CD4-positive, CD25-positive, alpha-beta regulatory T cell (primary cell): ENCODE measurements at regions not wholly inside any gene's neighbourhood (a gene's known extent, or its start where the extent isn't known, plus 50 kb on each side); places are given as distances from the start of the nearest gene placed in this dataset.

Experiments used
- ATAC-seq, 2 donors: fragments of 150-1000 bp; cut with Tn5 transposase; one replicate each; pipeline ENCODE4 v1.10.0; 2021; ENCODE audit warnings: low read depth in 2 of 2, moderate number of reproducible peaks in 2 of 2, moderate library complexity in 1 of 2
- DNase-seq, 3 donors: peaks; one replicate each; pipeline versions ENCODE4 v3.0.0 to v3.0.0-alpha.2; 2012 to 2022; ENCODE audit warnings: mixed read lengths in 1 of 3
- H3K27ac ChIP-seq: one replicate; pipeline ENCODE4 v1.7.0; 2013; ENCODE audit warnings: mild to moderate bottlenecking, low read length; ENCODE audit not compliant: insufficient read depth, poor library complexity, severe bottlenecking
- H3K27me3 ChIP-seq: one replicate; pipeline ENCODE4 v1.7.0; 2013; ENCODE audit warnings: low read length; ENCODE audit not compliant: control insufficient read depth, insufficient read depth
- H3K36me3 ChIP-seq: one replicate; pipeline ENCODE4 v1.7.0; 2013; ENCODE audit warnings: mild to moderate bottlenecking, low read length, moderate library complexity; ENCODE audit not compliant: control insufficient read depth, insufficient read depth
- H3K4me1 ChIP-seq: 2 replicates; pipeline ENCODE4 v1.7.0; 2013; ENCODE audit warnings: mild to moderate bottlenecking, low read length; ENCODE audit not compliant: insufficient read depth, control insufficient read depth, poor library complexity, severe bottlenecking
- H3K4me3 ChIP-seq: one replicate; pipeline ENCODE4 v1.7.0; 2013; ENCODE audit warnings: low read depth, mild to moderate bottlenecking, low read length, moderate library complexity
- H3K9me3 ChIP-seq, 2 experiments: 1 replicate in 1 of 2; 2 replicates in 1 of 2; pipeline ENCODE4 v1.7.0; 2013; ENCODE audit warnings: low read length in 2 of 2, mild to moderate bottlenecking in 1 of 2, moderate library complexity in 1 of 2; ENCODE audit not compliant: control insufficient read depth in 2 of 2
- H3K27ac Mint-ChIP-seq, 3 donors: one replicate each; pipeline ENCODE4 v1.8.0; 2020 to 2022; ENCODE audit warnings: mild to moderate bottlenecking in 3 of 3, mixed read lengths in 3 of 3, moderate library complexity in 2 of 3
- H3K27me3 Mint-ChIP-seq: one replicate; pipeline ENCODE4 v1.8.0; 2022; ENCODE audit warnings: mild to moderate bottlenecking, mixed read lengths
- H3K36me3 Mint-ChIP-seq: one replicate; pipeline ENCODE4 v1.8.0; 2020; ENCODE audit warnings: mixed read lengths
- H3K4me1 Mint-ChIP-seq, 4 donors: one replicate each; pipeline ENCODE4 v1.8.0; 2020 to 2022; ENCODE audit warnings: mixed read lengths in 4 of 4, mild to moderate bottlenecking in 1 of 4
- H3K4me3 Mint-ChIP-seq, 4 donors: one replicate each; pipeline ENCODE4 v1.8.0; 2020 to 2022; ENCODE audit warnings: mild to moderate bottlenecking in 4 of 4, mixed read lengths in 4 of 4, moderate library complexity in 3 of 4
- H3K9me3 Mint-ChIP-seq, 7 donors: one replicate each; pipeline ENCODE4 v1.8.0; 2020 to 2022; ENCODE audit warnings: mixed read lengths in 7 of 7, mild to moderate bottlenecking in 3 of 7, moderate library complexity in 2 of 7

DNA sequence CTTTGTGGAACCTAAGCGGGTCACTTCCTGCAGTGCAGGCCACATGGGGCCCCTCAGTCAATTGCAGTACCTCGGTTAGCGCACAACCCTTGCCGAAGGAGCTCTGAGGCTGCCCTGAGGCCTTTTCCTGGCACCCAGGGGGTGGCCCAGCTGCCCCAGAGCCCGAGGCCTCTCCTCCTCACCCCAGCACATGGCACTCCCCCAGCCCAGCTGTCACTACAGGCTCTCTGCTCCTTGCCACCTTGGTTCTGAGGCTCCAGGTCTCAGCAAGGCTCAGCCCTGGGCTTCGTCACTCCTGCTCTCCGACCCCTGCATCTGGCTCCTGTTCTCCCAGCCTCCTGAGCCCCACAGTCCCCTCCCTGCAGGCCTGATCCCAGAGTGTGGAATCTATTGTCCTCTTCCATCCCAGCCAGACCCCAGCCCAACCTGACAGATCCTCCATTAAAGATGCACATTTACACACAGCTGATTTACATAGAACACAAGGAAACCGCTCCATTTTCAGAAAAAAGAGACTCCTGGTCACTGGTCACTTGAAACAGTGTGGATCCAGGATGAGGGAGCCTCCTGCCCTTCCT is 192.8 kb upstream of the POU3F1 start:
- Histone ChIP-seq H3K4me1 (no peaks in the 10 kb centered on the region), H3K36me3 (no peaks in the 10 kb centered on the region), H3K27ac (no peak overlapping the region), H3K4me3 (no peak overlapping the region), H3K9me3 (no peaks in the 10 kb centered on the region), H3K27me3 (no peaks in the 10 kb centered on the region)
- DNase-seq (no peak), ATAC-seq (no peak)
- Mint-ChIP-seq H3K4me3 (no peak overlapping the region), H3K27ac (no peak overlapping the region), H3K27me3 (no peaks in the 10 kb centered on the region), H3K9me3 (no peaks in the 10 kb centered on the region), H3K4me1 (no peaks in the 10 kb centered on the region), H3K36me3 (no peaks in the 10 kb centered on the region)

DNA sequence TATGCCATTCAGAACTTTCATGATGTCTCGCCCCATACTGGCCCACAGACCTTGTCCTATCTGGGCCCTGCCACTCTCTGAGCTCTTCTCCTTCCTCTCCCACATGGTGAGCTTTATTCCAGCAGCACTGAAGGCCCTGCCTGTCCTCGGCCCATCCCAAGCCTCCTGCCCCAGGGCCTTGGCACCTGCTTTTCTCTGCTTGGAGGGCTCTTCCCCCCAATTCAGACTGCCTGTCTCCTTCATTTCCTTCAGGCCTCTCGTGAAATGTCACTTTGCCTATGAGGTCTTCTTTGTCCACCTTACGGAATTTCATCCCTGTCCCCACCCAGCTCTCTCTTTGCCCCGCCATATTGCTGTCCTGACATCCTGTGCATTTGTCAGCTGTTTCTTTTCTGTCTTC is 191.7 kb upstream of the POU3F1 start:
- no peak for ATAC-seq

DNA sequence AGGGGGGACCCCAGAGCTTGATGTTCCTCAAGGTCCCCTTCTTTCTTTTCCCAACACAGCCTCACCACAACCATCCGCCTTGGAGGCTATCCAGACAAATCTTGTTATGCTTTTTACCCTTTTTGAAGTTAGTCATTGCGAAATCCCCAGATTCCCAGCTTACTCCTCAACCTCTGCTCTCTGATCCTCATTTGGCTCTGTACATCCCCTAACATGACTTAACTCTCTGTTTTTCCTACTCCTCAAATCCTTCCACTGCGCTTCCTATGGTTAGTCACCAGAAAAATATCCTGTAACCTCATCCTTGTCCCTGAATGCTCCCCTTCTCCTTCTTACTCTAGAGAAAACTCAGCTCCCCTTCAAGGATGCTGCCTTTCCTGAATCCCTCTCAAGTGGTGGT is 189.1 kb upstream of the POU3F1 start:
- ATAC-seq (no peak), DNase-seq (no peak)
- Mint-ChIP-seq H3K4me3 (no peak overlapping the region), H3K36me3 (no peaks in the 10 kb centered on the region), H3K27me3 (peaks cover 11% of the 10 kb centered on the region), H3K9me3 (no peaks in the 10 kb centered on the region), H3K4me1 (no peaks in the 10 kb centered on the region), H3K27ac (no peak overlapping the region)
- no peaks in the 10 kb centered on the region for H3K36me3 ChIP-seq
- H3K4me1 ChIP-seq: no peaks in the 10 kb centered on the region
- H3K27ac ChIP-seq: no peak overlapping the region
- no peaks in the 10 kb centered on the region for H3K9me3 ChIP-seq
- no peaks in the 10 kb centered on the region for H3K27me3 ChIP-seq
- H3K4me3 ChIP-seq: no peak overlapping the region

More for the DNA sequence above, 191.7 kb upstream of the POU3F1 start:
- Mint-ChIP-seq H3K4me1 (no peaks in the 10 kb centered on the region), H3K36me3 (no peaks in the 10 kb centered on the region), H3K27me3 (no peaks in the 10 kb centered on the region), H3K9me3 (no peaks in the 10 kb centered on the region), H3K27ac (no peak overlapping the region), H3K4me3 (no peak overlapping the region)
- no peaks in the 10 kb centered on the region for H3K27me3 ChIP-seq
- no peaks in the 10 kb centered on the region for H3K9me3 ChIP-seq
- no peak overlapping the region for H3K4me3 ChIP-seq
- H3K36me3 ChIP-seq: no peaks in the 10 kb centered on the region
- no peak overlapping the region for H3K27ac ChIP-seq
- no peak for DNase-seq
- no peaks in the 10 kb centered on the region for H3K4me1 ChIP-seq

DNA sequence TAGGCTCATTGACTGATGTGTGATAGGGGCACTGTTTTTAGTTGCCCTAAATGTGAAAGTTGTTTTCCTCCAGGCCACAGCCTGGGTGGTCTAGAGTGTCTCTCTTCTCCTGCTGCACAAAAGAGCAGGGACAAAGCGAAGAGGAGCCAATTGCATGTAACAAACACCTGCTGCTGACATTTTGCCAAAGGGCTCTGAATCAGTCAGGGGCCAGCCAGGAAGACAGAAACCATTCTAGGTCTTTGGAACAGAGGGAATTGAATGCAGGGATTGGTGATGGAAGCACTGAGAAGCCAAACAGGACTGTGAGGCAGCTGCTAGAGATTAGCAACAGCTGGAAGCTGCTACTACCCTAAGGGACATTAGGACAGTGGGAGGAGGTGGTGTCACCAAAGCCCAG is 185.3 kb upstream of the POU3F1 start:
- H3K36me3 Mint-ChIP-seq: no peaks in the 10 kb centered on the region
- no peaks in the 10 kb centered on the region for H3K4me1 Mint-ChIP-seq
- no peaks in the 10 kb centered on the region for H3K27me3 ChIP-seq
- ATAC-seq (no peak), DNase-seq (no peak)
- H3K4me1 ChIP-seq: no peaks in the 10 kb centered on the region
- H3K27ac ChIP-seq: no peak overlapping the region
- H3K27ac Mint-ChIP-seq: no peak overlapping the region
- H3K36me3 ChIP-seq: no peaks in the 10 kb centered on the region
- H3K9me3 Mint-ChIP-seq: no peaks in the 10 kb centered on the region
- no peaks in the 10 kb centered on the region for H3K9me3 ChIP-seq
- no peak overlapping the region for H3K4me3 Mint-ChIP-seq
- no peak overlapping the region for H3K4me3 ChIP-seq
- H3K27me3 Mint-ChIP-seq: peaks cover 11% of the 10 kb centered on the region

DNA sequence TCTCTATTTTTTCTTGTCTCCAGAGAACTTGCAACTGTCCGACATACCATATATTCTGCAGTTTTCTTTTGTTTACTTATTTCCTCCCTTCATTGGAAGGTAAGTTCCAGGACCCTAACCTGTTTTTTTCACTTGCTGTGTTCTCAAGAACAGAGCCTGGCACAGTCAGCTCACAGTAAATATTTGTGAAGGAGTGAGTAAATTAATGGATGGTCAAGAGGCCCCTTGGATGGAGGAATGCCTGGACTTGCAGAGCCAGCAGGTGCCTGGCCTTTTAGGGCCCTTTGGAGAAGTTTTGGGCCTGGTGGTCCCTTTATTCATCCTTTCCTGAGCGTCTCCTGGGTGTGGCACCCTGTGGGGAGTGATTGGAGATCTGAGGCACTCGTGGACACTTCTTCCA is 182.1 kb upstream of the POU3F1 start:
- H3K27me3 ChIP-seq: no peaks in the 10 kb centered on the region
- peaks cover 11% of the 10 kb centered on the region for H3K27me3 Mint-ChIP-seq
- no peaks in the 10 kb centered on the region for H3K9me3 ChIP-seq
- no peak overlapping the region for H3K27ac ChIP-seq
- no peak overlapping the region for H3K4me3 Mint-ChIP-seq
- H3K4me3 ChIP-seq: no peak overlapping the region
- H3K36me3 ChIP-seq: no peaks in the 10 kb centered on the region
- H3K27ac Mint-ChIP-seq: no peak overlapping the region
- no peak for ATAC-seq
- H3K4me1 Mint-ChIP-seq: no peaks in the 10 kb centered on the region
- no peak for DNase-seq
- H3K9me3 Mint-ChIP-seq: no peaks in the 10 kb centered on the region
- H3K4me1 ChIP-seq: no peaks in the 10 kb centered on the region
- H3K36me3 Mint-ChIP-seq: no peaks in the 10 kb centered on the region

DNA sequence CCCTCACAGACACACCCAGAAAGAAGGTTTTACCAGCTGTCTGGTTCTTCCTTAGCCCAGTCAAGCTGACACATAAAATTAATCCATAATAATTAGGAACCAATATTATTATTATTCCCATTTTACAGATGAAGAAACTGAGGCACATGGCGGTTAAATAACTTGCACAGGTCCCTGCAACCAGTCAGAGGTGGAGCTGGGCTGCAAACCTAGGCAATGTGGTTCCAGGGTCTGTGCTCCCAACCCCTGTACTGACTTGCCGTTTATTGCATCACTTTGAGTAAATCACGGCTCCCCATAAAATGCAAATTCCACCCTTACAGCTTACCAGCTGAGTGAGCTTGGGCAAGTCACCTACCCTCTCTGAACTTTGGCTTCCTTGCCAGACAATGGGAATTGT is 179.2 kb upstream of the POU3F1 start:
- H3K27ac Mint-ChIP-seq: no peak overlapping the region
- H3K36me3 ChIP-seq: no peaks in the 10 kb centered on the region

DNA sequence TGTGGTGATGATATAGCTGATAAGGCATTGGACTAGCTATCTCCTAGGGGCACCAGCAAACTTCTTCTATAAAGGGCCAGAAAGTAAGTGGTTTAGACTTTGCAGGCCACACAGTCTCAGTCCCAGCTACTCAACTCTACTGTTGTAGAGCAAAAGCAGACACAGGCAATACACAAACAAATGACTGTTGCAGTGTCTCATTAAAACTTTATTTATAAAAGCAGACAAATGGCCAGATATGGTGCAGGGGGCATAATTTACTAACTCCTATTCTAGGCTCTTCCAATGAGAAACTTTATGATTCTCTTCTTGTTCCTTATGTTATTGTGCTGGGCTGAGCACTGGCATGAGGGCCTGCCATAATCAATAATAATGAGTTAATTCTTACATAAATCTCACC is 176.8 kb upstream of the POU3F1 start:
- H3K36me3 ChIP-seq: no peaks in the 10 kb centered on the region
- H3K4me3 ChIP-seq: no peak overlapping the region
- no peaks in the 10 kb centered on the region for H3K9me3 Mint-ChIP-seq
- no peak overlapping the region for H3K4me3 Mint-ChIP-seq
- no peak overlapping the region for H3K27ac ChIP-seq
- H3K4me1 Mint-ChIP-seq: no peaks in the 10 kb centered on the region
- H3K27me3 Mint-ChIP-seq: peaks cover 10% of the 10 kb centered on the region
- no peaks in the 10 kb centered on the region for H3K27me3 ChIP-seq
- H3K36me3 Mint-ChIP-seq: no peaks in the 10 kb centered on the region
- ATAC-seq: no peak
- no peak for DNase-seq
- no peak overlapping the region for H3K27ac Mint-ChIP-seq
- no peaks in the 10 kb centered on the region for H3K9me3 ChIP-seq
- H3K4me1 ChIP-seq: no peaks in the 10 kb centered on the region

More for the DNA sequence above, 179.2 kb upstream of the POU3F1 start:
- Histone ChIP-seq H3K27me3 (no peaks in the 10 kb centered on the region), H3K27ac (no peak overlapping the region), H3K4me1 (no peaks in the 10 kb centered on the region), H3K4me3 (no peak overlapping the region), H3K9me3 (no peaks in the 10 kb centered on the region)
- Mint-ChIP-seq H3K4me3 (no peak overlapping the region), H3K27me3 (peaks cover 5% of the 10 kb centered on the region), H3K9me3 (no peaks in the 10 kb centered on the region), H3K36me3 (no peaks in the 10 kb centered on the region), H3K4me1 (no peaks in the 10 kb centered on the region)
- DNase-seq (no peak), ATAC-seq (no peak)

DNA sequence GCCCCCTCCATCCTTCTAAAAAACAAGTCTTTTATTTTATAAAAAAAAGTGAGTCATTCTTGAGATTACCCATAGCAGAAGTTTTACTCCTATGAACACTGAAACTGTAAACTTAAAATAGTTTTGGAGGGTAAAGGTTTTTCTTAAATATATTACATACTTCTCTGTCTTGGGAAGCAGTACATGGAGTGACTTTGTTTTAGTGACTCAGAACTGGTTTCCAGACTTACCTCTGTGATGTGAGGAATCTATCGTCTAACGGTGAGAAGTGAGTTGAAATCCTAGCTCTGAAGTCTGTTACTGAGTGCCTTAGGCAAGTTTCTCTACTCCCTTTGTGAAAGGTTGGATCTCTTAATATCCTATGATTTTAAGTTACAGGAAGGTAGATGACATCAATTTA is 176.3 kb upstream of the POU3F1 start:
- no peak overlapping the region for H3K4me3 ChIP-seq
- Mint-ChIP-seq H3K4me3 (no peak overlapping the region), H3K27ac (no peak overlapping the region), H3K9me3 (no peaks in the 10 kb centered on the region), H3K27me3 (peaks cover 10% of the 10 kb centered on the region), H3K36me3 (no peaks in the 10 kb centered on the region), H3K4me1 (no peaks in the 10 kb centered on the region)
- ATAC-seq: no peak
- no peak for DNase-seq
- no peaks in the 10 kb centered on the region for H3K4me1 ChIP-seq
- no peaks in the 10 kb centered on the region for H3K9me3 ChIP-seq
- no peaks in the 10 kb centered on the region for H3K27me3 ChIP-seq
- H3K36me3 ChIP-seq: no peaks in the 10 kb centered on the region
- no peak overlapping the region for H3K27ac ChIP-seq
